ENCODE measurements at regions not wholly inside any gene's neighbourhood (a gene's known extent, or its start where the extent isn't known, plus 50 kb on each side); places are given as distances from the start of the nearest gene placed in this dataset.
"Not testable (repeated sequence)": the region's sequence is repeated elsewhere in the genome, so short reads cannot be mapped to it uniquely, and the experiment has no call there.

- H3K4me3 Mint-ChIP-seq: no peak overlapping the region
- no peak for ATAC-seq
- DNase-seq: no peak
- H3K9me3 Mint-ChIP-seq (ENCODE audit: low read depth): peaks cover 9% of the 10 kb centered on the region
- CTCF ChIA-PET: no interaction called here
- no peaks in the 10 kb centered on the region for H3K27me3 Mint-ChIP-seq
- no peak overlapping the region for H3K27ac Mint-ChIP-seq
- no peaks in the 10 kb centered on the region for H3K4me1 Mint-ChIP-seq
- no peaks in the 10 kb centered on the region for H3K36me3 Mint-ChIP-seq
Measured at GRCh38 chr5:126055348-126055729, 367.9 kb upstream of the GRAMD2B start.

- no peak overlapping the region for H3K4me3 Mint-ChIP-seq
- ATAC-seq (no peak), DNase-seq (no peak)
- CTCF ChIA-PET: no interaction called here
- H3K27ac Mint-ChIP-seq: no peak overlapping the region
- H3K4me1 Mint-ChIP-seq: no peaks in the 10 kb centered on the region
- H3K36me3 Mint-ChIP-seq: no peaks in the 10 kb centered on the region
- peaks cover 9% of the 10 kb centered on the region for H3K9me3 Mint-ChIP-seq (ENCODE audit: low read depth)
- no peaks in the 10 kb centered on the region for H3K27me3 Mint-ChIP-seq
Measured at GRCh38 chr5:126056352-126056751, 366.9 kb upstream of the GRAMD2B start.

DNA sequence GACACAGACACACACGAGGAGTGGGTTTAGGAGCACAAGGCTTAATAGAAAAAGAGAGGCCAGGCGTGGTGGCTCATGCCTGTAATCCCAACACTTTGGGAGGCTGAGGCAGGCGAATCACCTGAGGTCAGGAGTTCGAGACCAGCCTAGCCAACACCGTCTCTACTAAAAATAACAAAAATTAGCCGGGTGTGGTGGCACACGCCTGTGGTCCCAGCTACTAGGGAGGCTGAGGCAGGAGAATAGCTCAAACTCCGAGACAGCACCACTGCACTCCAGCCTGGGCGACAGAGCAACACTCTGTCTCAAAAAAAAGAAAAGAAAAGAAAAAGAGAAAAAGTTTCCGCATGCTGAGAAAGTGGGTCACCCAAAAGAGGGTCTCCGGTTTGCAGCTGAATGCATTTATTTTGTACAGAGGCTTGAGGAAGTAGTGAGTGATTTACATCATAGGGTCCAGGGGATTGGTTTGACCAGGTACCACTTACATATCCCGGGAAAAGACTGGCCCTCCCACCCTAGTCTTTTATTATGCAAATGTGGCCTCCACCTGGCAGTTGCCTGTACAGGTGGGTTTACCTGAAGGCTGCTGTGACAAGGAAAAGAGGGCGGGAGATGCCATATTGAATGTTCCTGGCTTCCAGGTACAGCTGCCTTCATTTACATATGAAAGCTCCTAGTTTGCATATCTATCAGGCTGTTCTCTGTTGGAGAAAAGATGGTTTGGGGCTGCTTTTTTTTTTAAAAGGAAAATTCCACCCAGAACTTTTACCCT is 366.2 kb upstream of the GRAMD2B start:
- H3K27me3 Mint-ChIP-seq: no peaks in the 10 kb centered on the region
- DNase-seq (no peak), ATAC-seq (no peak)
- no peaks in the 10 kb centered on the region for H3K36me3 Mint-ChIP-seq
- peaks cover 9% of the 10 kb centered on the region for H3K9me3 Mint-ChIP-seq (ENCODE audit: low read depth)
- CTCF ChIA-PET: no interaction called here
- H3K4me1 Mint-ChIP-seq: no peaks in the 10 kb centered on the region
- no peak overlapping the region for H3K4me3 Mint-ChIP-seq
- H3K27ac Mint-ChIP-seq: no peak overlapping the region

GRCh38 chr5:126058392-126058791 is 364.8 kb upstream of the GRAMD2B start:
- ATAC-seq; H3K27ac Mint-ChIP-seq; DNase-seq; H3K27me3 Mint-ChIP-seq; H3K4me3 Mint-ChIP-seq; H3K36me3 Mint-ChIP-seq; H3K9me3 Mint-ChIP-seq (ENCODE audit: low read depth); H3K4me1 Mint-ChIP-seq; CTCF ChIA-PET: not testable (repeated sequence)

DNA sequence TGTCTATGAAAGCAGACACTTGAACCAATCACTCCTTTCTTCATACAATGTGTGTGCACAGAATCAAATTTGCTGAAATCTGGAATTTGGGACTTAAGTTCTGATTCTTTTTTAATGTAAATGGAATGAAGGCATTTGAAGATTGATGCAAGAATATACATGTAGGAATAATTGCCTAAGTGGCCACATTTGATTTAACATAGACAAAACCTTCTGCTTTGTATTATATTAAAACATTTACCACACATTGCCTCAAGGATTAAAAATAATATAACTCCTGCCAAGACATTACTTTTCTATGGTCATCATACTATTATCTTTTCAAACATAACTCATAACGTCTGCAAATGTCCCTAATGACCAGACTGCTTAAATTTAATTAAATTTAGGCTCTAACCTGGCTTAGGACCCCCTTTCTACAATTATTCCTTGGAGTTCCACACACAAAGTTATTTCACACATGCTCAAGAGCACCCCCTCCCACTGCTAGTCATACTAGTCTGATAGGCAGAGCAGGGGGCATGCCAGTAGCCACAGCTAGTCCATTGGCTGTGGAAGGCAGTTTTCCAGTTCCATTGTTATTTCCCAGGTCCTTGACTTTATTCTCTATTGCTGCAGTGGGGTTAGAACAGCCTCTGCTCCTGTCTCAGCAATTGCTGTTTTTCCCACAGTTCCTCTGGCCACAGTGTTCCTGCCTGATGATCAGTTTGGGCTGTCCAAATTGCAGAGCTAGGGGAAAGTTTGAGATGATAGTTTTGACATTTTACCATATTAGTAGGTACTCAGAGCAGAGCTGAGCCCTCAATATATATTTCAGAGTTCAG is 360.6 kb upstream of the GRAMD2B start:
- Mint-ChIP-seq H3K4me3 (no peak overlapping the region), H3K4me1 (no peaks in the 10 kb centered on the region), H3K27me3 (no peaks in the 10 kb centered on the region), H3K9me3 (ENCODE audit: low read depth) (peaks cover 12% of the 10 kb centered on the region), H3K27ac (no peak overlapping the region), H3K36me3 (no peaks in the 10 kb centered on the region)
- ATAC-seq: no peak
- CTCF ChIA-PET: no interaction called here
- no peak for DNase-seq

DNA sequence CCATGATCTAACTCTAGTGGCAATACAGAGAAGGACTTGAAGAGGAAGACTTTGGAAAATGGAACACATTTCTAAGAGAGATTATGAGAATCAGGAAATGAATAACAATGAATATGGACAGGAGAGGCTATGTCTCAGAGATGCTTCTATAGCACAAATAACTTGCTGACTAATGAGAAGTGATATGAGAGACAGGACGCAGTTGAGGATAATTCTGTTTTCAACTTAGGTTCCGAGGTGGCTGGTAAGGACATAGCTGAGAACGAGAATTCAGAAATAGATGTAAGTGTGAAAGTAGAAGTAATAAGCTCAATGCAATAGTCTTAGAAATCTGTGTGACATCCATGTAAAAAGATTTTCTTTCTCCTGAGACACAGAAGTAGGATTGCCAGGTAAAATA is 358.1 kb upstream of the GRAMD2B start:
- H3K9me3 Mint-ChIP-seq (ENCODE audit: low read depth): peaks cover 7% of the 10 kb centered on the region
- DNase-seq (no peak), ATAC-seq (no peak)
- H3K4me1 Mint-ChIP-seq: no peaks in the 10 kb centered on the region
- no peaks in the 10 kb centered on the region for H3K36me3 Mint-ChIP-seq
- H3K27me3 Mint-ChIP-seq: no peaks in the 10 kb centered on the region
- CTCF ChIA-PET: no interaction called here
- H3K27ac Mint-ChIP-seq: no peak overlapping the region
- H3K4me3 Mint-ChIP-seq: no peak overlapping the region

GRCh38 chr5:126066836-126067235 is 356.4 kb upstream of the GRAMD2B start:
- Mint-ChIP-seq H3K4me3 (no peak overlapping the region), H3K9me3 (ENCODE audit: low read depth) (peaks cover 9% of the 10 kb centered on the region), H3K36me3 (no peaks in the 10 kb centered on the region), H3K4me1 (no peaks in the 10 kb centered on the region), H3K27me3 (no peaks in the 10 kb centered on the region), H3K27ac (no peak overlapping the region)
- CTCF ChIA-PET: no interaction called here
- ATAC-seq: no peak
- no peak for DNase-seq

DNA sequence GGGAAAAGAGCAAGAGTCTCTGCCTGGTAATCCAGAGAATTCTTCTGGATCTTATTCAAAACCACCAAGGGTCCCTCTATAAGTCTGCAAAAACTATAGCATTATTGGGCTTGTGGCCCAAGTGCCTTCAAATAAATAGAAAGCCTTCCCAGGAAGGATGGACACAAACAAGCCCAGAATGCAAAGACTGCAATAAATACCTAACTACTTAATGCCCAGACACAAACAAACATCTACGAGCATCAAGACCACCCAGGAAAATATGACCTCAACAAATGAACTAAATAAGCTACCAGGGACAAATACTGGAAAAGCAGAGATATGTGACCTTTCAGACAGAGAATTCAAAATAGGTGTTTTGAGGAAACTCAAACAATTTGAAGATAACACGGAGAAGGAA is 355.8 kb upstream of the GRAMD2B start:
- CTCF ChIA-PET: no interaction called here
- Mint-ChIP-seq H3K4me1 (no peaks in the 10 kb centered on the region), H3K9me3 (ENCODE audit: low read depth) (peaks cover 9% of the 10 kb centered on the region), H3K4me3 (no peak overlapping the region), H3K27ac (no peak overlapping the region), H3K27me3 (no peaks in the 10 kb centered on the region), H3K36me3 (no peaks in the 10 kb centered on the region)
- DNase-seq (no peak), ATAC-seq (no peak)

GRCh38 chr5:126069329-126069728 is 353.9 kb upstream of the GRAMD2B start:
- Mint-ChIP-seq H3K4me3 (no peak overlapping the region), H3K9me3 (ENCODE audit: low read depth) (peaks cover 12% of the 10 kb centered on the region), H3K27me3 (no peaks in the 10 kb centered on the region), H3K36me3 (no peaks in the 10 kb centered on the region), H3K4me1 (no peaks in the 10 kb centered on the region), H3K27ac (no peak overlapping the region)
- DNase-seq (no peak), ATAC-seq (no peak)
- CTCF ChIA-PET: no interaction called here

- H3K9me3 Mint-ChIP-seq (ENCODE audit: low read depth): peaks cover 7% of the 10 kb centered on the region
- CTCF ChIA-PET: no interaction called here
- H3K27me3 Mint-ChIP-seq: no peaks in the 10 kb centered on the region
- no peak overlapping the region for H3K27ac Mint-ChIP-seq
- no peaks in the 10 kb centered on the region for H3K4me1 Mint-ChIP-seq
- H3K4me3 Mint-ChIP-seq: no peak overlapping the region
- no peaks in the 10 kb centered on the region for H3K36me3 Mint-ChIP-seq
- no peak for DNase-seq
- ATAC-seq: no peak
Measured at GRCh38 chr5:126070481-126070880, 352.7 kb upstream of the GRAMD2B start.

DNA sequence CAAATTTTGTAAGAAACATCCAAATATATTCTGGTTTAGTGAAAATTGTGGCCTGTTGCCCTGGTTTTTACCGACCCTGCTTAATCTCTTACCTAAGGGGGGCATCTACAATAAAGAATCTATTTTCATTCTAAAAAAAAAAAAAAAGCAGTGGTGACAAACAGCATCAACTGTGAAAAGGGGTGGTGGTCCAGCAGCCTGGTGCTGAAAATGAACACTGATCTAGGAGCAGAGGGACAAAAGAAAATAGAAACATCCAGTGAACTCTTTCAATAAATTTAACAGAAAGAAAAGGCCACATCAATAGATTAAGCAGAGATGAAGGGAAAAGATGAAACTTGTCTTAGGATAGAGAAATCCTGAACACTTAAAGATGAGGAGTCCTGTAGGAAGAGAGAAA is 348.7 kb upstream of the GRAMD2B start:
- ATAC-seq: no peak
- Mint-ChIP-seq H3K27me3 (no peaks in the 10 kb centered on the region), H3K9me3 (ENCODE audit: low read depth) (peaks cover 5% of the 10 kb centered on the region), H3K27ac (no peak overlapping the region), H3K36me3 (no peaks in the 10 kb centered on the region), H3K4me1 (no peaks in the 10 kb centered on the region), H3K4me3 (no peak overlapping the region)
- no peak for DNase-seq
- CTCF ChIA-PET: no interaction called here

DNA sequence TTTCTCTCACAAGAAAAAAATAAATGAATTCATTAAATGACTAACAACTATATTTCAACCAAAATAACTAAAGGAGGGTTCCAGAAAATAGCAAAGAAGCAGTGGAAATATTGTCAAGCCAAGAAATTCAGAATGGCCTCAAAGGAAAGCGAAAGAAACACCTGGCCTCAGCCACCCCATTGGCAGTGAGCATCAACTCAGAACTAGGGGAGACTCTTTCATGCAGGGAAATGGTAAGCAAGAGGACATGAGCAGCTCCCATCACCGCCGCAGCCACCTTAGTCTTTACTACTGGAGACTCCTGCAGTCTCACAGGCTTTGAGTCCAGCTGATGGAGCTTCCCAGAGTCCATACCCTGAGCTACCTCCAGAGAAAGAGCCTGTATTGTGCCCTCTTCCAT is 343.9 kb upstream of the GRAMD2B start:
- CTCF ChIA-PET: no interaction called here
- H3K4me3 Mint-ChIP-seq: no peak overlapping the region
- H3K9me3 Mint-ChIP-seq (ENCODE audit: low read depth): peaks cover 8% of the 10 kb centered on the region
- no peaks in the 10 kb centered on the region for H3K4me1 Mint-ChIP-seq
- no peaks in the 10 kb centered on the region for H3K27me3 Mint-ChIP-seq
- H3K36me3 Mint-ChIP-seq: no peaks in the 10 kb centered on the region
- ATAC-seq (no peak), DNase-seq (no peak)
- no peak overlapping the region for H3K27ac Mint-ChIP-seq

DNA sequence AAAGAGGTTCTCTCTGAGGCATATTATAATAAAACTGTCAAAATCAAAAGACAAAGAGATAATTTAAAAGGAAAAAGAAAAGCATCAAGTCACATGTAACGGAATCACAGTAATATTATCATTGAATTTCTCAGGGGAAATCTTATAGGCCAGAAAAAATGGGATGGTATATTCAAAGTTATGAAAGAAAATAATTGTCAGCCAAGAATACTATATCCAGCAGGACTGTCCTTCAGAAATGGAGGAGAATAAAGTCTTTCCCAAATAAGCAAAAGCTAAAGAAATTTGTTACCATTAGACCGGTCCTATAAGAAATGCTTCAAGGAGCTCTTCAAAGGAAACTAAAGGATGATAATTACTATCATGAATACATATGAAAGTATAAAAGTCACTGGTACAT is 342.0 kb upstream of the GRAMD2B start:
- CTCF ChIA-PET: no interaction called here
- Mint-ChIP-seq H3K4me3 (no peak overlapping the region), H3K4me1 (no peaks in the 10 kb centered on the region), H3K27ac (no peak overlapping the region), H3K36me3 (no peaks in the 10 kb centered on the region), H3K27me3 (no peaks in the 10 kb centered on the region), H3K9me3 (ENCODE audit: low read depth) (peaks cover 15% of the 10 kb centered on the region)
- DNase-seq: no peak
- no peak for ATAC-seq

DNA sequence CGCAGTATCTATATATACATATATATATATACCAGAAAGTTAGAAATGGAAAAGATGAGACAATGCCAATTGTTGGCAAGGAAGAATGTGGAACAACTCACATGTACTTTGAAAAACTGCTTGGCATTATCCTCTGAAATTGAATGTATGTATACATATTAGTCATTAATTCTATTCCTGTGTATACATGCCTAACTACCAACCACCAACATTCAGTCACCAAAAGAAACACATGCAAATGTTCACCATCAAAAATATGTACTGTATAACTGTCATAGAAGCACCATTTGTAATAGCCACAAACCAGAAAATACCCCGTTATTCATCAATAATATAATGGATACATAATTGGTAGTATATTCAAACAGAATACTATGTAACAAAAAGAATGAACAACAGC is 330.2 kb upstream of the GRAMD2B start:
- no peak overlapping the region for H3K27ac Mint-ChIP-seq
- H3K27me3 Mint-ChIP-seq: no peaks in the 10 kb centered on the region
- no peak for ATAC-seq
- peaks cover 11% of the 10 kb centered on the region for H3K9me3 Mint-ChIP-seq (ENCODE audit: low read depth)
- CTCF ChIA-PET: no interaction called here
- DNase-seq: no peak
- no peaks in the 10 kb centered on the region for H3K36me3 Mint-ChIP-seq
- no peaks in the 10 kb centered on the region for H3K4me1 Mint-ChIP-seq
- no peak overlapping the region for H3K4me3 Mint-ChIP-seq

Data from activated CD8-positive, alpha-beta memory T cell treated with anti-CD3 and anti-CD28 coated beads, Interleukin-2, amount 10 ng/mL, durations not matched to agents 7 days and 5 days (primary cell).